Smooth muscle cell of the brain vasculature (primary cell): ENCODE measurements at regions not wholly inside any gene's neighbourhood (a gene's known extent, or its start where the extent isn't known, plus 50 kb on each side); places are given as distances from the start of the nearest gene placed in this dataset.
"Not testable (repeated sequence)": the region's sequence is repeated elsewhere in the genome, so short reads cannot be mapped to it uniquely, and the experiment has no call there.

Source experiments
- DNase-seq: peaks from one replicate; pipeline ENCODE4 v3.0.0-alpha.2; 2012; ENCODE audit warnings: low read depth, low spot score

DNA sequence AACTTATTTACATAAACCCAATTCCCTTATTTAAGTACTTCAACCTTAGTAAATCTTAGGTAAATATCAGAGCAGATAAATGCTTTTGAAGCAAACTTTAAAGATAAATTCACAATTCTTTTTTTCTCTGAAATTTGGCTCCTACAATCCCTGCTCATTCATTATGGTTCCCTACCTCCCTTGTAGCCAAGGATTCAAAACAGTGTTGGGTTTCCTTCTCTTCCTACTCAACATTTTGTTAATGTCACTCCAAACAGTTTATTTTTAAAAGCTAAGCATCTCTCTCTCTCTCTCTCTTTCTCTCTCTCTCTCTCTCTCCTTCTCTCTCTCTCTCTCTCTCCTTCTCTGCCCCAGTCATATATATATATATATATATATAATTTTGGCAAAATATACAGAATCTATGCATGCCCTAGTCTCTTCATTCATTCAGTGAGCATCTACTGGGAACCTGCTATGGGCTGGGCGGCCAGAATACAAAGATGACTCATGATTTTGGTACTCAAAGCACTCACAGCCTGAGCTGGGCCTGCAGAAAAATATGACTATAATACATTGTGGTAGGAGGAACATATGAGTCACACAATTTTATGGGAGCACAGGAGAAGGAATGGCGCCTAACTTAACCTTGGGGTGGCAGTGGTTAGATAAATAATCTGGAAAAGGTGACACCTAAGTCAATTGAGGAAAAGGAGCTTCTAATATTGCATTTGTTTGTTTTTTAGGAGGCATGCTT lies 123.7 kb upstream of the DHRS4 start:
- peak; percentile 53 for DNase-seq

- no peak for DNase-seq
Measured at GRCh38 chr14:23831596-23831995, 122.0 kb upstream of the DHRS4 start.

DNA sequence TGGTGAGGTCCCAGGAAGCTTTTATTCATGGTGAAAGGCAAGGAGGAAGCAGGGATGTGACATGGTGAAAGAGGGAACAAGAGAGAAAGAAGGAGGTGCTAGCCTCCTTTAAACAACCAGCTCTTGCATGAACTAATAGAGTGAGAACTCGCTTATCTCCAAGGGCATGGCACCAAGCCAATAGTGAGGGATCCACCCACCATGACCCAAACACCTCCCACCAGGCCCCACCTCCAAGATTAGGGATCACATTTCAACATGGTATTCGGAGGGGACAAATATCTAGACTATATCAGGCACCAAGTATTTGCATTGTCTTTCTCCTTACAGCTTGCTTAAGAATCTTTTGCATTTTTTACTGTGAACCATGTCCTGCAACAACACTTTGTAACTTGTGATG lies 91.9 kb upstream of the DHRS4 start:
- DNase-seq = no peak

DNA sequence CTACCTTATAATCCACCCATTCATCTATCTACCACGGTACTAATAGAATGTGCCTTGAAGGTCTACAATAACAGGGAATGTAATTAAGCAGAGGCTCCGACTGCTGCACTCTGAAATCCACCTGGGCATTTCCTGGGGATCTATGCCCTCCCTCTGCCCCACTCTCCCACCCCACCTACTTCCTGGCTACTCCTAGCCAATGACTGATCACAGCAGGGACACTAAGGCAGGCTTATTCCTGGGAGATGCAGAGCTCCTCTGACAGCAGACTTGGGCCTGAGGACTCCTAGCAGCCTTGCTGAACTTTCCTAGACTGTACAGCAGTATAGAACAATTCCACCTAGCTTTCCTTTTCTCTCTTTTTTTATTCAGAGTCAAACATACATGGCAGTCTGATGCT lies 91.1 kb upstream of the DHRS4 start:
- DNase-seq = no peak

GRCh38 chr14:23863836-23864235 lies 89.7 kb upstream of the DHRS4 start:
- no peak for DNase-seq

GRCh38 chr14:23864259-23864658 lies 89.3 kb upstream of the DHRS4 start:
- DNase-seq = no peak

DNA sequence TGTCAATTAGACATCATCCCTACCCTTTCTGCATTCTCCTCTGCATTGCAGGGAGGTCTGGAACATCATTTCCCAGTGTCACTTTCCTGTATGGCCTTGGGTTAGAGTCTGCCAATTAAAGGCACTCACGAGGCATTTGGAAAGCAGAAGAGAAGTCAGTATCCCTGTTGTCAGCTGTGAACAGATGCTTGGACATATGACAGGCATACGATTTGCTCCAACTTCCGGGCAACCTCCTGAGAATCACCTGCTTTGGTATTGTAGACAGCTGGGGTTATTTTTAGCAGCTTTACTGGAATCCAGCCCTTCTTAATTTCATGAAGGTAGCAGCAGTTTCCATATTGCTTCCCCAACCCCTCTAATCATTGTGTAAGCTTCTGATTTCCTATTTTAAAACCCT lies 88.7 kb upstream of the DHRS4 start:
- DNase-seq = no peak

GRCh38 chr14:23865502-23865901 lies 88.1 kb upstream of the DHRS4 start:
- no peak for DNase-seq

GRCh38 chr14:23866269-23866668 lies 87.3 kb upstream of the DHRS4 start:
- DNase-seq = no peak

- DNase-seq = no peak
Measured at GRCh38 chr14:23869078-23869719, 84.4 kb upstream of the DHRS4 start.

GRCh38 chr14:23876160-23876750 lies 77.3 kb upstream of the DHRS4 start:
- DNase-seq = no peak

DNA sequence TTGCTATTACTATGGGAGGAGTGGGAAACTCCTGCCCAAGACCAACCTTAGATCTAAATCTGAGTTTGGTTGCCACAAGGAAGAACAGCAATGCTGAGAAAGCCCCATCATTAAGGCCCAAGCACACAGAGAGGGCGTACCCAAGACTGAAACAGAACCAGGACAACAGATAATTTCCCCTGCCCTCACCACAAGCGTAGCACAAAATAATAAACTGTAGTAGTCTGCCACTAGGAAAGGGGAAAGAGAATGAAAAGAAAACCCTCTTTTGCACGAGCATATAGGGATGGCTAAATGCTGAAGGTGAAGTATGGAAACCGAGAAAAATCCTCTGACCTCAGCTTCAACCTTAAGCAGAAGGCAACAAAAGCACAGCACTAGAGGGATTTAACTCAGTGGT lies 76.5 kb upstream of the DHRS4 start:
- no peak for DNase-seq

- no peak for DNase-seq
Measured at GRCh38 chr14:23877538-23878180, 75.9 kb upstream of the DHRS4 start.

DNA sequence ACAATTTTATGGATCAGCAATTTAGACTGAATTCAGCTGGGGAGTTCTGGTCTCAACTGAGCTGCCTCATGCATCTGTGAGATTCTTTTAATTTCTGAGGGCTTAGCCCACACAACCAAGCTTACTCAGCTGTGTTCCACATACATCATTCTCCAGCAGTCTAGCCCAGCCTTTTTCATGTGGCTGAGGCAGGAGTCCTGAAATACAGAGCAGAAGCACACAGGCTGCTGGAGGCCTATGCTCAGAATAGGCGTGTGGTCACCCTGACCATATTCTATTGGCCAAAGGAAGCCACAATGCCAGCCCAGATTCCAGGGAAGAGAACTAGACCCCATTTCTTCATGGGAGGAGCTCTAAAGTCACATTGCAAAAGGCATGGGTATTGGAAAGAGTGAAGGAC lies 72.3 kb upstream of the DHRS4 start:
- DNase-seq = no peak

GRCh38 chr14:23883684-23884540 lies 69.7 kb upstream of the DHRS4 start:
- DNase-seq = no peak

DNA sequence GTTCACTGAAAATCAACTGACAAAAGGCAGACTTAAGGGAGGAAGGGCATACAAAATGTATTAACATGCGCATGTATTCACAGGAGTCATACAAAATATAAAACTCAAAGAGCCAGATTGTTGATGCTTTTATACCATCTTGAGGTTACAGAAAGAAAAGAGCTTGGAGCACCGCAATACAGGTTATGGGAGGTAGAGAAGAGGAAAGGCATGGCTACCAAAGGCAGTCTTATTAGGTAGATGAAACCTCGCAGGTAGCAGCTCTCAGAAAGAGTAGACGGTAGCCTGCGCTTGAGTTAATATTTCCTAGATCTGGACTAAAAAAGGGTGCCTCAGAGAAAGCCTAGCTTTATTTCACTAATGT lies 69.0 kb upstream of the DHRS4 start:
- DNase-seq = no peak

DNA sequence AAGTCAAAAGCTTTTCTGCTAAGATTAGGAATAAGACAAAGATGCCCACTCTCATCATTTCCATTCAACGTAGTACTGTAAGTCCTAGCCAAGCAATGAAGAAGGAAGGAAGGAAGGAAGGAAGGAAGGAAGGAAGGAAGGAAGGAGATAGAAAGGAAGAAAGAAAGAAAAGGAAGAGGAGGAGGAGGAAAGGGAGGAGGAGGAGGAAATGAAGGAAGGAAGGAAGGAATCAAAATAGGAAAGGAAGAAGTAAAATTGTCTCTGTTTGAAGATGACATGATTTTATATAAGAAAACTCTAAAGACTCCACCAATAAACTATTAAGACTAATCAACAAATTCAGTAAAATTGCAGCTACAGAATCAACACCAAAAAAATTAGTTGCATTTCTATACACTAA lies 66.0 kb upstream of the DHRS4 start:
- DNase-seq = no peak

- not testable (repeated sequence) for DNase-seq
Measured at GRCh38 chr14:23891717-23892116, 61.9 kb upstream of the DHRS4 start.

- not testable (repeated sequence) for DNase-seq
Measured at GRCh38 chr14:23892289-23892688, 61.3 kb upstream of the DHRS4 start.

GRCh38 chr14:23894362-23895052 lies 59.1 kb upstream of the DHRS4 start:
- DNase-seq = no peak

GRCh38 chr14:23895053-23895419 lies 58.5 kb upstream of the DHRS4 start:
- no peak for DNase-seq
